GM20000 (cell line): ENCODE measurements at regions not wholly inside any gene's neighbourhood (a gene's known extent, or its start where the extent isn't known, plus 50 kb on each side); places are given as distances from the start of the nearest gene placed in this dataset.

Experiments
- DNase-seq: peaks from one replicate; pipeline ENCODE4 v3.0.0; 2012; ENCODE audit warnings: low spot score
- CTCF ChIP-seq: IDR thresholded peaks from 2 replicates; pipeline ENCODE4 v1.5.1; 2012; ENCODE audit warnings: mild to moderate bottlenecking, control low read depth; ENCODE audit errors: extremely low read depth, missing control alignments

GRCh38 chr1:30477588-30477987, 245.8 kb downstream of the MATN1 start:
- DNase-seq = no peak
- TF ChIP-seq CTCF = no peak

GRCh38 chr1:30476911-30477459, 246.4 kb downstream of the MATN1 start:
- no peak for DNase-seq
- no peak for TF ChIP-seq CTCF

GRCh38 chr1:30476476-30476875, 246.9 kb downstream of the MATN1 start:
- DNase-seq = no peak
- TF ChIP-seq CTCF = no peak

GRCh38 chr1:30475966-30476365, 247.4 kb downstream of the MATN1 start:
- DNase-seq = no peak
- TF ChIP-seq CTCF = no peak

- TF ChIP-seq CTCF = no peak
Measured at GRCh38 chr1:30475201-30475600, 248.2 kb downstream of the MATN1 start.

GRCh38 chr1:30474818-30475200, 248.6 kb downstream of the MATN1 start:
- DNase-seq = no peak
- no peak for TF ChIP-seq CTCF

More at GRCh38 chr1:30475201-30475600, 248.2 kb downstream of the MATN1 start:
- DNase-seq = no peak

- no peak for DNase-seq
- TF ChIP-seq CTCF = no peak
Measured at GRCh38 chr1:30473922-30474817, 249.2 kb downstream of the MATN1 start.
